ENCODE measurements at regions not wholly inside any gene's neighbourhood (a gene's known extent, or its start where the extent isn't known, plus 50 kb on each side); places are given as distances from the start of the nearest gene placed in this dataset.

DNA sequence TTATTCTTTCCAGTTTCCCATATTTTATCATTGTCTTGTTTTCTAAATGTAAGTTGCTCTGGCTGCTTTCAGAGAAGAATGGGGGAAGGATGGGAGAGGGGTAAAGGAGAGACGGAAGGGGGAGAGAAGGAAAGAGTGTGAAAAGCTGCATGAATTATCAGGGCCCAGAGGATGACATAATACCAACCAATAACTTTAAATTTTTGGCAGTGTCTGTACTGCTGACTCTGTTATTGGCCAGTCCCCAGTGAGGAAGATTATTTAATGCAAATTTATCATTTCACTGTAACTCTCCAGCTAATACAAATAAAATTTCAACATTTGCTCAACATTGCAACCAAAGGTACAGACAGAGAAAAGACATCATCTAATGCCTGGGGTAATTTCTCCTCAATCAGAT lies 551.7 kb upstream of the CFAP20DC start:
- Mint-ChIP-seq H3K27ac (ENCODE audit: low read depth) (no peak overlapping the region), H3K4me1 (no peaks in the 10 kb centered on the region), H3K4me3 (no peak overlapping the region), H3K9me3 (no peaks in the 10 kb centered on the region), H3K36me3 (ENCODE audit: insufficient read depth) (no peaks in the 10 kb centered on the region), H3K27me3 (no peaks in the 10 kb centered on the region)
- DNase-seq (ENCODE audit: low spot score in 2 of 2): no peak
- no peak for ATAC-seq (replicated peaks; ENCODE audit: extremely low read depth, poor library complexity, severe bottlenecking)

DNA sequence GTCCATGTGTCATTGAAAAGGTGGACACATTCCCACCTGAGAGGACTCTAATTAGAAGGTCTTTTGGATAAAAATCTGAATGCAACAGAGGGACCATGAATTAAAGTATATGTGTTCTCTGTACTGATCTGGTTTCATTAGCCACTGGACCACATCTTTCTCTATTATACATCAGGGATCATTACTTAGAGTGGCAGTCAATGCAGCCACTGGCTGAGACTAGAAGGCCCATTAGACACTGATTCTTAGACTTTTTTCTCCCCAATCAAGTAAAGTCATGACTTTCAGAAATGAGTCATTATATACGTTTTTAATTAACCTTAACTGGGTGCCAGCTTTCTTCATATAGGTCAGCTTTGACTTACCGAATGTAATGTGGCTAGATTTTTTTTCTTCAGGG lies 550.8 kb upstream of the CFAP20DC start:
- no peak overlapping the region for H3K4me3 Mint-ChIP-seq
- no peak overlapping the region for H3K27ac Mint-ChIP-seq (ENCODE audit: low read depth)
- DNase-seq (ENCODE audit: low spot score in 2 of 2) (no peak), ATAC-seq (replicated peaks; ENCODE audit: extremely low read depth, poor library complexity, severe bottlenecking) (no peak)
- H3K4me1 Mint-ChIP-seq: no peaks in the 10 kb centered on the region
- H3K27me3 Mint-ChIP-seq: no peaks in the 10 kb centered on the region
- H3K9me3 Mint-ChIP-seq: no peaks in the 10 kb centered on the region
- no peaks in the 10 kb centered on the region for H3K36me3 Mint-ChIP-seq (ENCODE audit: insufficient read depth)

DNA sequence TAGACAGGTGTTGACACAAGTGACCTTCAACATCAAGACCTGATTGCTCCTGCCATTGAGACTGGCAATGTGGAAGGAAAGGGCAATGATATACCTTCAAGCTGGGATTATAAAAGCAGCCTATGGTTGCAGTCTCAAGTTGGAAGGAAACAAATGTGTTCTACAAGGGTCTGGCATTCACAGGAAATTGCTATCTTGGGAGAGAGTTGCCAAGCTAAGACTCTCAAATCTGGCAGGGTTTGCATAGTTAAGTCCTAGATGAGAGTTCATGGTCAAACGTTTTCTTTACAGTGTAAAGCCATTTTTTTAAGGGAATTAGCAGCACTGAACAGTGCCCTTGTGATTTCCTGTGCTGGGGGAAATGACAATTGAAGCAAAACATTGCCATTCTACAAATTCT lies 546.9 kb upstream of the CFAP20DC start:
- Mint-ChIP-seq H3K9me3 (no peaks in the 10 kb centered on the region), H3K4me3 (no peak overlapping the region), H3K27me3 (no peaks in the 10 kb centered on the region), H3K27ac (ENCODE audit: low read depth) (no peak overlapping the region), H3K36me3 (ENCODE audit: insufficient read depth) (no peaks in the 10 kb centered on the region), H3K4me1 (no peaks in the 10 kb centered on the region)
- no peak for ATAC-seq (replicated peaks; ENCODE audit: extremely low read depth, poor library complexity, severe bottlenecking)
- DNase-seq (ENCODE audit: low spot score in 2 of 2): no peak

DNA sequence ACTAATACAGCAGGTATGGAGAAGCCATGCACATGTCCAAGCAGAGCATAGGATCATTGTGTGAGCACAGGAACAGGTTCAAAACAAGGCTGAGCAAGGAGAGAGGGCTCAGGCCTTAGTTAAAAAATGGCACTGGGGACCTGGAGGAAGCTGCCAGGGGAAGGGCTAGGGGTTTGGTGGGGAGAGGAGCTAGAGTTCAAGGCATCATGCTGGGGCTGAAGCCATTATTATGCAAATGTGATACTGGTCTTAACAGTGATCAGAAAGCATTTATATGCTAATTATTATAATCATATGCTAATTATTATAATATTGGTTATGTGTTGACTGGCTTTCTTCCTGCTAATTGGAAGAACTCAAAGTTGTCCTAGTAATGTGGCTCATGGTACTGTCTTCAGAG lies 546.0 kb upstream of the CFAP20DC start:
- H3K27me3 Mint-ChIP-seq: no peaks in the 10 kb centered on the region
- H3K4me1 Mint-ChIP-seq: no peaks in the 10 kb centered on the region
- no peak overlapping the region for H3K27ac Mint-ChIP-seq (ENCODE audit: low read depth)
- no peaks in the 10 kb centered on the region for H3K36me3 Mint-ChIP-seq (ENCODE audit: insufficient read depth)
- no peaks in the 10 kb centered on the region for H3K9me3 Mint-ChIP-seq
- no peak overlapping the region for H3K4me3 Mint-ChIP-seq
- ATAC-seq (replicated peaks; ENCODE audit: extremely low read depth, poor library complexity, severe bottlenecking) (no peak), DNase-seq (ENCODE audit: low spot score in 2 of 2) (no peak)

DNA sequence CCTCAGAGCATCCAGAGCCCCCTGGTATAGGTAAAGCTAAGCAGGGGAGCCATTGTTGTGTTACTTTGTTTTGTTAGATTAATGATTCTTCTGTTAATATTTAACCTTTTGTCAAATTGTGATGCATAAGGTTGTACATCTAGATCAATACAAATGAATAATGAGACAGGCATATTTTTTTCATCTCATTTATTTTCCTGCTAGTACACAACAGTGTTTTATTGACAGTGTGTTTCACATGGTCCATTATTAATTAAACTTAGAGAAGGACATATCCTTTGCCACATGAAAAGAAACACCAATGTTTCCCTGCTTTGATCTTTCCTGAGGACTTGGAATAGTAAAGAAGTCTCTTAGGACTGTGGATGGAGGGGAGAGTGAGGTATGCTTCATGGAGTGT lies 543.6 kb upstream of the CFAP20DC start:
- Mint-ChIP-seq H3K4me3 (no peak overlapping the region), H3K27me3 (no peaks in the 10 kb centered on the region)
- no peak for DNase-seq (ENCODE audit: low spot score in 2 of 2)

DNA sequence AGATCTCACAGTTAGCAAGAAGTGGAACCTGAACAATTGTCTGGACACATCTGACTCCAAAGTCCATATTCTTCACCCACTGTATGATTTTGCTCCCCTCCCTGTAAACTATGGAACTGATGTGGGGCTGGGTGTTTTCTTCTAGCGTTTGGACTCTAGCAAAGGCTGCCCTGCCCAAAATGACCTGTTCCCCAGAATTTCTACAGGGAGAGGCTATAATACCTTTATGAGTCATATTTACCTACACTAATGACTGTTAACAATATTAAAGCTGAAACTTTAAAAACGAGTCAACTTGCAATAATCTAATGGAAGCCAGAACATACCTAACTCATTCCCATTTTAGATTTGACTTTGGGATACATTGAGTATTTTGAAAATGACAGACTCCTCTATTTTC lies 531.2 kb upstream of the CFAP20DC start:
- Mint-ChIP-seq H3K27me3 (no peaks in the 10 kb centered on the region), H3K4me1 (no peaks in the 10 kb centered on the region), H3K36me3 (ENCODE audit: insufficient read depth) (no peaks in the 10 kb centered on the region), H3K27ac (ENCODE audit: low read depth) (no peak overlapping the region), H3K4me3 (no peak overlapping the region), H3K9me3 (no peaks in the 10 kb centered on the region)
- ATAC-seq (replicated peaks; ENCODE audit: extremely low read depth, poor library complexity, severe bottlenecking) (no peak), DNase-seq (ENCODE audit: low spot score in 2 of 2) (no peak)

More for the DNA sequence above, 543.6 kb upstream of the CFAP20DC start:
- no peaks in the 10 kb centered on the region for H3K9me3 Mint-ChIP-seq
- no peak overlapping the region for H3K27ac Mint-ChIP-seq (ENCODE audit: low read depth)
- H3K4me1 Mint-ChIP-seq: no peaks in the 10 kb centered on the region
- ATAC-seq (replicated peaks; ENCODE audit: extremely low read depth, poor library complexity, severe bottlenecking): no peak
- H3K36me3 Mint-ChIP-seq (ENCODE audit: insufficient read depth): no peaks in the 10 kb centered on the region

DNA sequence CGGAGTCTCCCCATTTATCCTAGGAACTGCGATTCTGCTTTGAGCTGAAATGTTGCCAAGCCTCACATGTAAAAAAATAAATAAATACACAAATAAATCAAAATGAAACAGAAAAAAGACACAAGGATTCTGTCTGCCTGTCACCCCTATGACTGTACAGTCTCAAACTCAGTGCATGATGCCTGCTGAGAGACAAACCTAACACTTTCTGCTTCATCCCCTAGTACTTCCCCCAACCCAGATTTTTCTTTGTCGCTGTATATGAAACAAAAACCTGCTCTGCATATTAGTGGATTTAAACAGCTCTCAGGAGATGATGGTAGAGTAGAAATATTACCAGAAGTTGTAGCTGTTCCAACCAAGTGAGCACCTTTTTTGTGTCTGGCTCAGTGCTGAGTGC lies 530.7 kb upstream of the CFAP20DC start:
- Mint-ChIP-seq H3K27ac (ENCODE audit: low read depth) (no peak overlapping the region), H3K4me3 (no peak overlapping the region), H3K9me3 (no peaks in the 10 kb centered on the region), H3K36me3 (ENCODE audit: insufficient read depth) (no peaks in the 10 kb centered on the region), H3K4me1 (no peaks in the 10 kb centered on the region), H3K27me3 (no peaks in the 10 kb centered on the region)
- ATAC-seq (replicated peaks; ENCODE audit: extremely low read depth, poor library complexity, severe bottlenecking) (no peak), DNase-seq (ENCODE audit: low spot score in 2 of 2) (no peak)

DNA sequence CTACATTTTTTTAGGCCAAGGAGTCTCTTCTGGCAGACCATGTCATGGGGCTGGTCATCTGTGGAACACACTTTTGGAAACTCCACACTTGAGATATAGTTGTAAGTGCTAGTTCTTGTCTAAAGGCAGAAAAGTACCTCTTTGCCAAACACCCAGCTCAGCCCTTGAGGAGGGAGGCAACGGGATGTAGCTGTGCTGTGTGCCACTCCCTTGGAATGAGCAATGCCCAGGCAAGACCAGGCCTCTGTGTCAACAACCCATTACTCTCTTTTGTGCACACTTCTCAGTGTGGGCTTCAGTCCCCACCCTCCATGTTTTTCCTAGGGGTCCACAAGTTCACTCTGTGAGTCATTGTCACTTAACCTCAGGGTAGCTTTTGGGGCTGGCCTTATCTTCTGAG lies 528.3 kb upstream of the CFAP20DC start:
- Mint-ChIP-seq H3K4me1 (no peaks in the 10 kb centered on the region), H3K9me3 (no peaks in the 10 kb centered on the region), H3K27ac (ENCODE audit: low read depth) (no peak overlapping the region), H3K27me3 (no peaks in the 10 kb centered on the region), H3K36me3 (ENCODE audit: insufficient read depth) (no peaks in the 10 kb centered on the region), H3K4me3 (no peak overlapping the region)
- no peak for ATAC-seq (replicated peaks; ENCODE audit: extremely low read depth, poor library complexity, severe bottlenecking)
- no peak for DNase-seq (ENCODE audit: low spot score in 2 of 2)

DNA sequence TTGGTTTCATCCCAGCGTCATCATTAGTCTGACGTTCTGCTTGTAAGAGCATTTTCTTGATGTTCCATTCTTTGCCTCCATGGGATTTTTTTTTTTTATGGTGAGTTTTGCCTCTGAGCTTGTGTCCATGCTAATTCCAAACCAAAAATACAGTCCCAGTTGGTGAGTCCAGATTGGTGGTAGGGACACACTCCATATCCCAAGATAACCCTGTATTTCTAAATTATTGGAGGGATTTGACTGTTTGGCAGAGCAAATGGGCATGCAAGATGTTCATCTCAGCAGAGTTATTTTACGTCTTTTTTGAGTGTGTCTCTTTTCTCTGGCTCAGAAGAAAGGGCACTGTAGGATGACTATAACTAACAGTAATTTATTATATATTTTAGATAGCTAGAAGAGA lies 526.8 kb upstream of the CFAP20DC start:
- Mint-ChIP-seq H3K9me3 (no peaks in the 10 kb centered on the region), H3K4me1 (no peaks in the 10 kb centered on the region), H3K36me3 (ENCODE audit: insufficient read depth) (no peaks in the 10 kb centered on the region), H3K27ac (ENCODE audit: low read depth) (no peak overlapping the region), H3K27me3 (no peaks in the 10 kb centered on the region), H3K4me3 (no peak overlapping the region)
- DNase-seq (ENCODE audit: low spot score in 2 of 2): no peak
- no peak for ATAC-seq (replicated peaks; ENCODE audit: extremely low read depth, poor library complexity, severe bottlenecking)

DNA sequence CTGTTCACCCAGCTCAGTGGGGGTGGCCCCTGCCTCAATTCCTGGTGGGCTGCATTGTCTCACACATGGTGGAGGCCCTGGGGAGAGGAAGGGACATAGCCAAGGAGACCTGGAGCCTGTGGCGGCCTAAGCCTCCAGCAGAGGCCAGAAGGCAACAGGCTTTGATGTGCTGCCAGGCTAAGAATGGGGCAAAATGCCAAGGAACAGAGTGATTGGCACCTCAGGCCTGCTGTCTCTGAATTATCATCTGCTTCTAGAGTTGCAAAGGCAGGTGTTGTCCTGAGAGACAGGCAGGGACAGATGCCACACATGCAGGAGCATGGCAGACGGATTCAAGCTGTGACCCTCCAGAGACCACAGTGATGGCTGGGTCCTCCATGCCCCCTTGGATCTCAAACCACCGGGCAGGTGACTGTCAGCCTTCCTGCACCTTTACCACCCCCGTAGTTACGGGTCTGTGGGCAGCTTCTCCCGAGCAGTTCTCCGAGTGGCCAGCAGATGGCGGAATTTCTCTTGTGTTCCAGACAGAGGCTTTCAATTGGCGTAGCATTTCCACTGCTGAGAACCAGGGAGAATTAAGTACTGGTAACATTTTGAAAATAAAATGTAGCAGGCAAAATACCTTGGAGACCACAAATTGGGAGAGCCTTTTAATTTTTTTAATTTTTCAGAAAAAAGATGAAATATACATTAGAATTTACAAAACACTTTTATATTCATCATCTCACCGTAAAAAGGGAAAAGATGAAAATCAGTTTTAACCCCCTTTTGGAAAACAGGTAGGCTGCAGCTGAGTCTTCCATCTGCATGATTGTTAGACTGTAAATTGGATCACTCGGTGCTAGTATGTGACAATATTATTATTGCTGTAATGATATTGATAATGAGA lies 525.5 kb upstream of the CFAP20DC start:
- Mint-ChIP-seq H3K9me3 (no peaks in the 10 kb centered on the region), H3K36me3 (ENCODE audit: insufficient read depth) (no peaks in the 10 kb centered on the region), H3K27ac (ENCODE audit: low read depth) (no peak overlapping the region), H3K4me1 (no peaks in the 10 kb centered on the region), H3K4me3 (no peak overlapping the region), H3K27me3 (no peaks in the 10 kb centered on the region)
- ATAC-seq (replicated peaks; ENCODE audit: extremely low read depth, poor library complexity, severe bottlenecking): peak; percentile 73
- peak; percentile 73 to 83 for DNase-seq (ENCODE audit: low spot score in 2 of 2)

DNA sequence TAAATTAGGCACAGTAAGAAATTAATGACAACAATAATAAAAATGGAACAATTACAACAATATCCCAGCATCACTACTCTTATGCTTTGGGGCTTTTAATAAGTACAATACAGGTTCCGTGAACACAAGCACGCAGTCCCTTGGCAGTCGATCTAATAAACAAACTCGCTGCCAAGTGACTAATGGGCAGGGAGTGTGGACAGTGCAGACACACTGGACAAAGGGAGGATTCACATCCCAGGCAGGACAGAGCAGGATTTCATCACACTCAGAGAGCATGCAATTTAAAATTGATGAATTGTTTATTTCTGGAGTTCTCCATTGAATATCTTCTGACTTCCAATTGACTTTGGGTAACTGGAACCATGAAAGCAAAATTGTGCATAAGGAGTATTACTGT lies 524.1 kb upstream of the CFAP20DC start:
- DNase-seq (ENCODE audit: low spot score in 2 of 2): no peak

DNA sequence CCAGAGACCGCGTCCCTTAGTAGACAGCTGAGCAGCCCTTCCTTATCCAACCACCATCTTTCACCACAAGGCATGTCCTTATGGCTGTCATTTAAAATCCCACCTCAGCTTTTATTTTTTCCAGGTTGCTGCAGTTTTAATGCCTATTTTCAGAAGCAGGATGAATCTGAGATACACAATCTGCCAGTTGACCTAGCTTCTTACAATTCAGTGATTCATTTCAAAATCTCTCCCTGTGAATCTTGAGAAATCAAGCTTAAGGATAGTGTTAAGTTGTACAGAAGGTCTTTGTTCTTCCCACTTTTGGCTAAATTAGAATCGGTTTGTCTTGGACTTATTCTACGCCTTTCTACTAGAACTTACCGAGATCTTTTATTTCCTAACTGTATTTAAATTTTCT lies 522.3 kb upstream of the CFAP20DC start:
- no peak overlapping the region for H3K27ac Mint-ChIP-seq (ENCODE audit: low read depth)
- H3K36me3 Mint-ChIP-seq (ENCODE audit: insufficient read depth): no peaks in the 10 kb centered on the region
- no peak overlapping the region for H3K4me3 Mint-ChIP-seq
- H3K27me3 Mint-ChIP-seq: no peaks in the 10 kb centered on the region
- H3K9me3 Mint-ChIP-seq: no peaks in the 10 kb centered on the region
- DNase-seq (ENCODE audit: low spot score in 2 of 2): no peak
- H3K4me1 Mint-ChIP-seq: no peaks in the 10 kb centered on the region
- ATAC-seq (replicated peaks; ENCODE audit: extremely low read depth, poor library complexity, severe bottlenecking): no peak

More for the DNA sequence above, 524.1 kb upstream of the CFAP20DC start:
- Mint-ChIP-seq H3K9me3 (no peaks in the 10 kb centered on the region), H3K4me3 (no peak overlapping the region), H3K27me3 (no peaks in the 10 kb centered on the region), H3K4me1 (no peaks in the 10 kb centered on the region), H3K27ac (ENCODE audit: low read depth) (peak overlapping the region; percentile 2), H3K36me3 (ENCODE audit: insufficient read depth) (no peaks in the 10 kb centered on the region)
- no peak for ATAC-seq (replicated peaks; ENCODE audit: extremely low read depth, poor library complexity, severe bottlenecking)

DNA sequence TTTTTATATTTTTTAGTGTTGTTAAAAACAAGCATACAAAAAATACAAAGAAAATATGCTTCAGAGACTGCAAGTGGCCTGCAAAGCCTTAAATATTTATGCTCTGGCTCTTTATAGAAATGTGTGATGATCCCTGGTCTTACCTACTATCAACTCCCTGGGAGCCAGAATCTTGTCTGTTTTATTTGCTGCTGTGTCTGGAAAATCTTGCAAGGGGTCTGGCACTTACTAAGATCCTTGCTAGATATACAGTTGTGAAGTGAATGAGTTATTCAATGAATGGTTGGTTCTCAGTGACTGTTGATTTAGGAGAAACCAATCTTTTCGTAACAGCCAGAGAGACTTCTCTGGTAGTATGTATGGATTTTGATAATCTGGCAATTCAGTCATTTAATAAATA lies 521.0 kb upstream of the CFAP20DC start:
- H3K4me3 Mint-ChIP-seq: no peak overlapping the region
- DNase-seq (ENCODE audit: low spot score in 2 of 2) (no peak), ATAC-seq (replicated peaks; ENCODE audit: extremely low read depth, poor library complexity, severe bottlenecking) (no peak)
- H3K27me3 Mint-ChIP-seq: no peaks in the 10 kb centered on the region
- H3K27ac Mint-ChIP-seq (ENCODE audit: low read depth): no peak overlapping the region
- H3K4me1 Mint-ChIP-seq: no peaks in the 10 kb centered on the region
- no peaks in the 10 kb centered on the region for H3K9me3 Mint-ChIP-seq
- no peaks in the 10 kb centered on the region for H3K36me3 Mint-ChIP-seq (ENCODE audit: insufficient read depth)

All from central memory CD8-positive, alpha-beta T cell (primary cell).